Panc1 (cell line): ENCODE measurements at regions not wholly inside any gene's neighbourhood (a gene's known extent, or its start where the extent isn't known, plus 50 kb on each side); places are given as distances from the start of the nearest gene placed in this dataset.
"Not testable (repeated sequence)": the region's sequence is repeated elsewhere in the genome, so short reads cannot be mapped to it uniquely, and the experiment has no call there.

Source experiments
- ATAC-seq: fragments of 200-7000 bp; cut with Tn5 transposase; 2 replicates; pipeline ENCODE4 v1.9.1; 2020; ENCODE audit warnings: mild to moderate bottlenecking, moderate library complexity
- BruUV-seq: library from RNA; stranded (reverse); fragments of 400-500 nt; replicated peaks from 2 replicates; lab custom pipeline; 2021; lab: Mats Ljungman, UMichigan
- CTCF ChIA-PET: fragments of 300-600 bp; sonication (Branson Sonifier 250); formaldehyde crosslinking; loops from one replicate; lab custom pipeline; 2022; ENCODE audit warnings: antibody characterized with exemption; lab: Charles Lee
- POLR2A ChIA-PET: fragments of 300-600 bp; sonication (Branson Sonifier 250); formaldehyde crosslinking; loops from one replicate; lab custom pipeline; 2022; ENCODE audit warnings: antibody characterized with exemption; lab: Charles Lee
- DNase-seq: peaks from one replicate; pipeline ENCODE4 v3.0.0-alpha.2; 2010; ENCODE audit warnings: low read depth, low spot score
- H3K27ac ChIP-seq: 2 replicates; pipeline ENCODE4 v1.5.1; 2011; ENCODE audit warnings: mild to moderate bottlenecking, low read length, inconsistent platforms
- H3K27me3 ChIP-seq: fragments of 200-500 bp; sonication (Bioruptor generic); 2 replicates; pipeline ENCODE4 v1.6.0; 2014; ENCODE audit warnings: low read length, inconsistent platforms; ENCODE audit not compliant: control insufficient read depth, insufficient read depth
- H3K36me3 ChIP-seq: fragments of 200-500 bp; sonication (Bioruptor generic); 2 replicates; pipeline ENCODE4 v1.5.1; 2014; ENCODE audit warnings: inconsistent platforms, mild to moderate bottlenecking, low read length, moderate library complexity; ENCODE audit not compliant: control insufficient read depth, insufficient read depth
- H3K4me1 ChIP-seq: 2 replicates; pipeline ENCODE4 v1.5.1; 2011; ENCODE audit warnings: inconsistent platforms, mild to moderate bottlenecking, low read length, moderate library complexity; ENCODE audit not compliant: control insufficient read depth, insufficient read depth
- H3K4me3 ChIP-seq, 2 experiments: 2 replicates each; pipeline ENCODE4 v1.5.1; 2011 to 2012; ENCODE audit warnings: low read depth in 2 of 2, low read length in 2 of 2, mild to moderate bottlenecking in 2 of 2, inconsistent platforms in 1 of 2, moderate library complexity in 1 of 2
- H3K9me3 ChIP-seq: fragments of 200-500 bp; sonication (Bioruptor generic); 2 replicates; pipeline ENCODE4 v1.5.1; 2014; ENCODE audit warnings: low read depth, mild to moderate bottlenecking, inconsistent platforms, low read length, moderate library complexity; ENCODE audit not compliant: control insufficient read depth, insufficient read depth
- CTCF ChIP-seq: fragments of 450-650 bp; IDR thresholded peaks from 2 replicates; pipeline ENCODE4 v1.5.1; 2017; ENCODE audit warnings: mild to moderate bottlenecking
- POLR2AphosphoS5 ChIP-seq: IDR thresholded peaks from 2 replicates; pipeline ENCODE4 v1.6.1; 2012; ENCODE audit warnings: mild to moderate bottlenecking, low read depth, low read length, moderate library complexity
- SIN3A ChIP-seq: IDR thresholded peaks from 2 replicates; pipeline ENCODE4 v1.6.1; 2012; ENCODE audit warnings: low read depth, mild to moderate bottlenecking, low read length, moderate library complexity, borderline replicate concordance; ENCODE audit not compliant: insufficient read depth
- TCF7L2 ChIP-seq: IDR thresholded peaks from 2 replicates; pipeline ENCODE4 v1.6.1; 2011; ENCODE audit warnings: mild to moderate bottlenecking, low read depth, low read length, inconsistent platforms
- in situ Hi-C: cut with HindIII; loops from 2 replicates; pipeline ENCODE4 v1.10.0; 2016; ENCODE audit warnings: low sequenced_read_pairs, low pct_unique_long_range_greater_than_20kb
- intact Hi-C: fragments of 100-400 bp; cut with micrococcal nuclease; formaldehyde crosslinking; loops from one replicate; pipeline ENCODE4 v1.10.0; 2022; ENCODE audit not compliant: unreplicated experiment
- TF ChIP-seq, protein P1 (sequence below), 2 experiments: IDR thresholded peaks; 2 replicates each; pipeline ENCODE4 v1.6.1; 2011 to 2012; ENCODE audit warnings: low read depth in 2 of 2, control low read depth in 1 of 2, low read length in 1 of 2, mild to moderate bottlenecking in 1 of 2, moderate library complexity in 1 of 2; ENCODE audit not compliant: insufficient read depth in 1 of 2

GRCh38 chr2:223494942-223495341 lies 107.2 kb downstream of the SCG2 start:
- intact Hi-C loops: no loop called here
- POLR2A ChIA-PET: no interaction called here

GRCh38 chr2:223496853-223497252 lies 105.3 kb downstream of the SCG2 start:
- intact Hi-C loops, POLR2A ChIA-PET, ATAC-seq, CTCF ChIA-PET, BruUV-seq, DNase-seq, H3K27me3 ChIP-seq, H3K36me3 ChIP-seq, H3K4me3 ChIP-seq, in situ Hi-C loops, H3K9me3 ChIP-seq, H3K4me1 ChIP-seq, H3K27ac ChIP-seq: not testable (repeated sequence)

More at GRCh38 chr2:223494942-223495341, 107.2 kb downstream of the SCG2 start:
- H3K27ac ChIP-seq: no peak overlapping the region
- TF ChIP-seq POLR2AphosphoS5 (no peak), TCF7L2 (no peak), SIN3A (no peak), CTCF (no peak)
- TF ChIP-seq, protein P1, sequence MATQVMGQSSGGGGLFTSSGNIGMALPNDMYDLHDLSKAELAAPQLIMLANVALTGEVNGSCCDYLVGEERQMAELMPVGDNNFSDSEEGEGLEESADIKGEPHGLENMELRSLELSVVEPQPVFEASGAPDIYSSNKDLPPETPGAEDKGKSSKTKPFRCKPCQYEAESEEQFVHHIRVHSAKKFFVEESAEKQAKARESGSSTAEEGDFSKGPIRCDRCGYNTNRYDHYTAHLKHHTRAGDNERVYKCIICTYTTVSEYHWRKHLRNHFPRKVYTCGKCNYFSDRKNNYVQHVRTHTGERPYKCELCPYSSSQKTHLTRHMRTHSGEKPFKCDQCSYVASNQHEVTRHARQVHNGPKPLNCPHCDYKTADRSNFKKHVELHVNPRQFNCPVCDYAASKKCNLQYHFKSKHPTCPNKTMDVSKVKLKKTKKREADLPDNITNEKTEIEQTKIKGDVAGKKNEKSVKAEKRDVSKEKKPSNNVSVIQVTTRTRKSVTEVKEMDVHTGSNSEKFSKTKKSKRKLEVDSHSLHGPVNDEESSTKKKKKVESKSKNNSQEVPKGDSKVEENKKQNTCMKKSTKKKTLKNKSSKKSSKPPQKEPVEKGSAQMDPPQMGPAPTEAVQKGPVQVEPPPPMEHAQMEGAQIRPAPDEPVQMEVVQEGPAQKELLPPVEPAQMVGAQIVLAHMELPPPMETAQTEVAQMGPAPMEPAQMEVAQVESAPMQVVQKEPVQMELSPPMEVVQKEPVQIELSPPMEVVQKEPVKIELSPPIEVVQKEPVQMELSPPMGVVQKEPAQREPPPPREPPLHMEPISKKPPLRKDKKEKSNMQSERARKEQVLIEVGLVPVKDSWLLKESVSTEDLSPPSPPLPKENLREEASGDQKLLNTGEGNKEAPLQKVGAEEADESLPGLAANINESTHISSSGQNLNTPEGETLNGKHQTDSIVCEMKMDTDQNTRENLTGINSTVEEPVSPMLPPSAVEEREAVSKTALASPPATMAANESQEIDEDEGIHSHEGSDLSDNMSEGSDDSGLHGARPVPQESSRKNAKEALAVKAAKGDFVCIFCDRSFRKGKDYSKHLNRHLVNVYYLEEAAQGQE (IDR thresholded peaks at IDR 0.05; ENCODE audit: insufficient read depth in 1 of 2, low read depth in 2 of 2, low read length in 1 of 2): no peak
- peaks cover 3% of the 10 kb centered on the region; the same call in 1 of the 2 replicates for H3K9me3 ChIP-seq
- H3K4me1 ChIP-seq: no peaks in the 10 kb centered on the region
- in situ Hi-C loops: no loop called here
- ATAC-seq: no peak
- no TSS peak for BruUV-seq
- H3K27me3 ChIP-seq: no peaks in the 10 kb centered on the region
- DNase-seq: no peak
- CTCF ChIA-PET: no interaction called here
- H3K4me3 ChIP-seq: no peak overlapping the region
- no peaks in the 10 kb centered on the region for H3K36me3 ChIP-seq

DNA sequence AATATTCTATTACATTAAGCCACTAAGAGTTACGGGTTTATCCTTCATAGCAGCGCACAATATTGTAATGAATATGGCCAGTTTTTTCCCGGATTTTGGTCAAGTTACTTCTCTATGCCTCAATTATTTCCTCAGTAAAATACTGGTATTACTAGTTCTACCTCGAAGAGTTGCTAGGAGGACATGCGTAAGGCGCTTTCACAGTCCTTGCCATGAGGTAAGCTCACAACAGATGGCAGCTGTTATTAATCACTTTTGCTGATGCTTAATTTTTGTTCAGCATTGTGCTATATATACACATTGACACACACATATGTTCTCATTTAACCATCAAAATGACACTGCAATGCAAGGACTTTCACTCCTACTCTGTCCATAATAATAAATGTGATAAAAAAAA lies 101.5 kb downstream of the SCG2 start:
- no peak overlapping the region for H3K4me3 ChIP-seq
- intact Hi-C loops: no loop called here
- H3K4me1 ChIP-seq: no peaks in the 10 kb centered on the region
- in situ Hi-C loops: no loop called here
- H3K27me3 ChIP-seq: no peaks in the 10 kb centered on the region
- BruUV-seq: no TSS peak
- TF ChIP-seq TCF7L2 (no peak), SIN3A (no peak), CTCF (no peak), POLR2AphosphoS5 (no peak)
- TF ChIP-seq, protein P1 (IDR thresholded peaks at IDR 0.05; ENCODE audit: insufficient read depth in 1 of 2, low read depth in 2 of 2, low read length in 1 of 2): no peak
- ChIA-PET POLR2A (no interaction called here), CTCF (no interaction called here)
- no peak for DNase-seq
- H3K9me3 ChIP-seq: no peaks in the 10 kb centered on the region
- no peak overlapping the region for H3K27ac ChIP-seq
- no peaks in the 10 kb centered on the region for H3K36me3 ChIP-seq
- no peak for ATAC-seq
